ENCODE measurements at regions not wholly inside any gene's neighbourhood (a gene's known extent, or its start where the extent isn't known, plus 50 kb on each side); places are given as distances from the start of the nearest gene placed in this dataset.
"Not testable (repeated sequence)": the region's sequence is repeated elsewhere in the genome, so short reads cannot be mapped to it uniquely, and the experiment has no call there.

GRCh38 chr2:6196449-6196848, 504.3 kb downstream of the SOX11 start:
- no peak for DNase-seq (ENCODE audit: low read depth in 2 of 2)

DNA sequence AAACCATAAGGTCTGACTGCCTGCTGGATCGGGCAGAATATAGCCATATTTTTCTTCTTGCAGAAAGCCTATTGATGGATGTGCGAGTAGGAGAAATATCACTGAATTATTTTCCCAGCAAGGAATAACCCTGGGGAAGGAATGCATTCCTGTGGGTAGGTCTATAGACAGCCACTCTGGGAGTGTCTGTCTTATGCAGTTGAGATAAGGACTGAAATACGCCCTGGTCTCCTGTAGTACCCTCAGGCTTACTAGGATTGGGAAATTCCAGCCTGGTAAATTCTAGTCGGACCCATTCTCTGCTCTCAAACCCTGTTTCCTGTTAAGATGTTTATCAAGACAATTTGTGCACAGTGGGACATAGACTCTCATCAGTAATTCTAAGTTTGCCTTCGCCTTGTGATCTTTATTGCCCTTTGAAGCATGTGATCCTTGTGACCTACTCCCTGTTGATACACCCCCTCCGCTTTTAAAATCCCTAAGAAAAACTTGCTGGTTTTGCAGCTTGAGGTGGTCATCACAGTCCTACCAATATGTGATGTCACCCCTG, 506.3 kb downstream of the SOX11 start:
- not testable (repeated sequence) for DNase-seq (ENCODE audit: low read depth in 2 of 2)

GRCh38 chr2:6202756-6203155, 510.6 kb downstream of the SOX11 start:
- no peak for DNase-seq (ENCODE audit: low read depth in 2 of 2)

- DNase-seq (ENCODE audit: low read depth in 2 of 2), result no peak
Measured at GRCh38 chr2:6203291-6203959, 511.2 kb downstream of the SOX11 start.

- no peak for DNase-seq (ENCODE audit: low read depth in 2 of 2)
Measured at GRCh38 chr2:6206882-6207281, 514.7 kb downstream of the SOX11 start.

DNA sequence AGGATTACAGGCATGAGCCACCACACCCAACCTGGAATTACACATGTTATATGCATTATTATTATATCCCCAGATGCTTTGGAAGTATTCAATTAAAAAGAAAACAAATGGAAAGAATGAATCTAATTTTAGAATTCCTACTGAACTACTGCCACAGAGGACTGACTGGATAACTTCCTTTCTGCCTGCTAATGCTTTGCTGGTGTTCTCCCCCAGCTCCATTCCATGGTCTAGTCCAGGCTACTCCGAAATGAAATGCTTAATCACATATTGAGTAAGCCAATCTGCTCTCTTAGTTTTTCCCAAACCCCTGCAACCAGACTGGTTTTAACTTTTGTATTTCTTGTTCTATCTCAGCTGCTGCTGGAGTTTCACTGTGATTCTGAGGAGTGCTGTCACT, 519.1 kb downstream of the SOX11 start:
- DNase-seq (ENCODE audit: low read depth in 2 of 2), result no peak

GRCh38 chr2:6212491-6212890, 520.3 kb downstream of the SOX11 start:
- DNase-seq (ENCODE audit: low read depth in 2 of 2), result no peak

- DNase-seq (ENCODE audit: low read depth in 2 of 2), result no peak
Measured at GRCh38 chr2:6213056-6213780, 521.0 kb downstream of the SOX11 start.

DNA sequence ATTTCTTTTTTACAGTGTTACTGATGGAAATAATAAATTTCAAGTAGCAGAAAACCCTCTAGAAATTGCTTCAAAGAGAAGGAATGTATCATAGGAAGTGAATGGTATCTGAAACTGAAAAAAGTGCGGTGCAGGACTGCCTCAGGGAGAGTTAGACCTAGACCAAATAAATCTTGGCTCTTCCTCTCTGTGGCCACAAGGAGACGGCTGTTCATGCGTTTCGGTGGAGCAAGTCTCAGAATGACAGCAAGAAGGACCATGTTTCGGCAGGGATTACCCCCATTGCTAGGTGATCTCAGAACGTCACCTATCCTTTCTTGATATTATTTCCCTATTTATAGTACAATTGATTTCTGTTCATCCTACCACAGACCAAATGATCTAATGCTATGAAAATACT, 522.3 kb downstream of the SOX11 start:
- no peak for DNase-seq (ENCODE audit: low read depth in 2 of 2)

GRCh38 chr2:6215053-6215452, 522.9 kb downstream of the SOX11 start:
- DNase-seq (ENCODE audit: low read depth in 2 of 2), result no peak

GRCh38 chr2:6216234-6216633, 524.0 kb downstream of the SOX11 start:
- DNase-seq (ENCODE audit: low read depth in 2 of 2), result no peak

DNA sequence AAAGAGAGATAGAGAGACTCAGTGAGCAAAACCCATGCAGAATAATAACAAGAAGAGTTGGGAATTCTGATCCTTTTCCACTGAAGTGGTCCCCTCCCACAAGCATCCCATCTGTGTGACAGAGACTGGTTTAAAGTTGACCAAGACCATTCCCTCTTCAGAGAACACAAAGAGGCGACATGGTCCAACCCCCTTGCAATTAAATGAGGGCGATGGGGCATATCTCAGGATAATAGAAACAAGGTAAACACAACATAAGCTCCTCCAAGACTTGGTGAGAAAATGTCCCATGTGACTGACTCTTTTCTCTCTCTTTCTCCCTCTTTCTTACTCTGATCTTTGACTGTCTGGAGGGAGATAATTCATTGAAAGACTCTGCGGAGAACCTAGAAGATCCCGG, 526.7 kb downstream of the SOX11 start:
- no peak for DNase-seq (ENCODE audit: low read depth in 2 of 2)

GRCh38 chr2:6219906-6220305, 527.7 kb downstream of the SOX11 start:
- no peak for DNase-seq (ENCODE audit: low read depth in 2 of 2)

- DNase-seq (ENCODE audit: low read depth in 2 of 2), result no peak
Measured at GRCh38 chr2:6222296-6222695, 530.1 kb downstream of the SOX11 start.

DNA sequence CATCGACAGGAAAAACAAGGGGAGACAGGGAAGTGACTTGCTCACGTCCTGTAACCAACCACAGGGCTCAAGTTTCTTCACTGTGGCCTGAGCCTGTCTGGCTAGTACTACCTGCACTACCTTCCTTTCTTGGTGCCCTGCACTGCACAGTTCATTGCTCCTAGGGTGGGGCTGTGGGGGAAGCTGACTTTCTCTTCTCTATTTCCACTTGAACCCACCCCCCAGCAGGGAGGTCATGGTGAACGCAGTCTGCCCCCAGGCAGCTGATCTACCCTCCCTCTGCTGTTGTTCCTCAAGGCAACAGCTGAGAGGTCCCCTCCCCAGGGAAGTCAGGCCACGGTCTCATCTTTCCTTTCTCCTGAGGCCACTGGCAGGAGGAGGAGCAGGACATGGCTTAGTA, 532.1 kb downstream of the SOX11 start:
- DNase-seq (ENCODE audit: low read depth in 2 of 2), result no peak

- no peak for DNase-seq (ENCODE audit: low read depth in 2 of 2)
Measured at GRCh38 chr2:6228251-6228650, 536.1 kb downstream of the SOX11 start.

DNA sequence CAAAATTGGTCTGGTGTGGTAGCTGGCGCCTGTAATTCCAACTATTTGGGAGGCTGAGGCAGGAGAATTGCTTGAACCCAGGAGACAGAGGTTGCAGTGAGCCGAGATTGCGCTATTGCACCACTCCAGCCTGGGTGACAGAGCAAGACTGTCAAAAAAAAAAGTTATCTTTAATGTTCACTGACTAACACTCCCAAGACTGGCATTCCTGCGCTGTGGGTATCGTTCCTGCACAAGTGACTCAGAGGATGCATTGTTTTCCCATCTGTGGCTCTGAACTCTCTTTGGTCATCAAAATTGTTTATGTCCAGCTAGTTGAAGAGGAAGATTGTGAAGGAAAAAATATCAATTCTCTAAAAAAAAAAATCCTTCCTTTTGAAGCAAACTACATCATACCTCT, 539.0 kb downstream of the SOX11 start:
- DNase-seq (ENCODE audit: low read depth in 2 of 2), result no peak

DNA sequence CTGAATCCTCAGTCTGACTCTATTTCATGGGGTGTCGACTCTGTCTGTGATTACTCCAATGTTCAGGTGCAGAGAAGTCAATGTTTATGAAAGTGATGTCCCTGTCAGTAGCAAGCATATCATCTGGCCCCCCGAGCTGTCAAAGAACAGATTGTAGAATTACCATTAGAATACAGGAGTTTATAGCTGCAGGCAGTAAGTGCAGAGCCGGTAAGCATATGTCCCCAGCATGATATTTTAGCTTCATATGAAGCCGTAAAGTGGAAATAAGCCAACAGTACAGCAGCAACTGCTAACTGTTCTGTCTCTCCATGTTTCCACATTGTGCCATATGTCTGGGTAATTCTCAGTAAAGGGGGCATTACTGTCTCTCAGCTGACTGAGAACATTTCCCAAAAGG, 541.8 kb downstream of the SOX11 start:
- no peak for DNase-seq (ENCODE audit: low read depth in 2 of 2)

DNA sequence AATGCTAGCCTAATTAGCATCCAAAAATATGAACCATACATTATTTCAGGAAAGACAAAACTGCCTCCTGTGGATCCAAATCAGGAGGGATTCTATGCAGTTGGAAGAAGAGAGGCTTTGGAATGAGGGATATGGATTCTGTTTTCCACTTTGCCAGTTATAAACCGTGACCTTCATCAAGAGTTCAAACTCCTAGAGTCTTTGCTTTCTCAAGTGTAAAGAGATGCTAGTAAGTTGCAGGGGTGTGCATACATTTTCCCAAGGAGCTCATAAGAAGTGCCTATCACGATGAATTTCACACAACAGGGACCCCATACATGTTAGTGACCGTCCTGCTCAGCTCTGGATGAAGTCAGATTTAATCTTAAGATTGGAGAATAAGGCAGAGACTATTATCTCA, 542.5 kb downstream of the SOX11 start:
- no peak for DNase-seq (ENCODE audit: low read depth in 2 of 2)

- DNase-seq (ENCODE audit: low read depth in 2 of 2), result no peak
Measured at GRCh38 chr2:6236317-6236716, 544.1 kb downstream of the SOX11 start.

DNA sequence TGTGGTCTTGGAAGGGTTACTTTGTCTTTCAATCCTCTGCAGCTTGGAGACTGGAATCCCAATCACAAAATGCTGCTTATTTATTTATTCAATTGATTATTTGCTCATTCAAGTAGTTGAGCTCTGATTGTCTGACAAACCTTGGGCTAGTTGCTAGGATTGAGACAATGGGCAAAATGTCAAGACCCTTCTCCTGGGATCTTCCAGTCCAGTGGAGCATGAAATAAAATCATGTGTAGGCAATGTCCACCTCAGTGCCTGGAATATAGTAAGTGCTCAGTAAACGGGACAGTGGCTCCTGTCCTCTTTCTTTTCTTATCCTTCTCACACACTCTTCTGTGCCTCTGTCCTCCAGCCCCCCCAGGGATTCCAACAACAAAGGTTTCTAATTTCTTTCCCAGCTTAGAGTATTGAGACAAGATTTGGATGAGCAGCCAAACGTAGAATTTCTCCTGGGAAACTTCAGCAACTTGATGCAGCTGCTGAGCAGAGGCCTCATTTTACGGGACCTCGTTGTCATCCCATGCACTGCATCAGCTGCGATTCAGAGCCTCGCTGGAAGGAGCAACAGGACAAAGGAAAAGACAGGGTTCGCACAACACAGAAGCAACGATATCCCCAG, 545.0 kb downstream of the SOX11 start:
- DNase-seq (ENCODE audit: low read depth in 2 of 2), result no peak

DNA sequence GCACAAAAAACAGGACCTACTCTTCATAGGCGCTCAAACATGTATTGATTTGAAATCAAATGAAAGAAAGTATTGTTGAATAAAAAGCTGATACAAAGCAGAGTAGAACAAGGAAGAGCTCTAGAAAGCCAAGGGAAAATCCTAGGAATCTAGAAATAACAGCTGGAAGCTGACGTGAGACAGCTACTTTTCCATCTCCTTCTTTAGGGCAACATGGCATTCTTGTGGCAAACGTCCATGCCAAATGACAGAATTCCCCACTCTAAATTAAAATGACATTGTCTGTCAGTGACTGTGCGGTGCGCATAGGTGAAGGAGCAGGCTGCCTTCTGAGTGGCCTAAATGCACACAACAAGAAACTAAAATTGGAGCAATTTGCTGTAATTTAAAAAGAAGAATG, 557.4 kb downstream of the SOX11 start:
- no peak for DNase-seq (ENCODE audit: low read depth in 2 of 2)

GRCh38 chr2:6254441-6254840, 562.3 kb downstream of the SOX11 start:
- DNase-seq (ENCODE audit: low read depth in 2 of 2), result no peak
